NCI-H2081 (cell line): ENCODE measurements at regions not wholly inside any gene's neighbourhood (a gene's known extent, or its start where the extent isn't known, plus 50 kb on each side); places are given as distances from the start of the nearest gene placed in this dataset.

Experiments used
- DNase-seq, 2 experiments: peaks; one replicate each; lab custom pipeline; 2025; lab: John Stamatoyannopoulos, UW

GRCh38 chr11:15810082-15810481, 546.3 kb downstream of the SOX6 start:
- DNase-seq: no peak

GRCh38 chr11:15810525-15810924, 545.8 kb downstream of the SOX6 start:
- no peak for DNase-seq

DNA sequence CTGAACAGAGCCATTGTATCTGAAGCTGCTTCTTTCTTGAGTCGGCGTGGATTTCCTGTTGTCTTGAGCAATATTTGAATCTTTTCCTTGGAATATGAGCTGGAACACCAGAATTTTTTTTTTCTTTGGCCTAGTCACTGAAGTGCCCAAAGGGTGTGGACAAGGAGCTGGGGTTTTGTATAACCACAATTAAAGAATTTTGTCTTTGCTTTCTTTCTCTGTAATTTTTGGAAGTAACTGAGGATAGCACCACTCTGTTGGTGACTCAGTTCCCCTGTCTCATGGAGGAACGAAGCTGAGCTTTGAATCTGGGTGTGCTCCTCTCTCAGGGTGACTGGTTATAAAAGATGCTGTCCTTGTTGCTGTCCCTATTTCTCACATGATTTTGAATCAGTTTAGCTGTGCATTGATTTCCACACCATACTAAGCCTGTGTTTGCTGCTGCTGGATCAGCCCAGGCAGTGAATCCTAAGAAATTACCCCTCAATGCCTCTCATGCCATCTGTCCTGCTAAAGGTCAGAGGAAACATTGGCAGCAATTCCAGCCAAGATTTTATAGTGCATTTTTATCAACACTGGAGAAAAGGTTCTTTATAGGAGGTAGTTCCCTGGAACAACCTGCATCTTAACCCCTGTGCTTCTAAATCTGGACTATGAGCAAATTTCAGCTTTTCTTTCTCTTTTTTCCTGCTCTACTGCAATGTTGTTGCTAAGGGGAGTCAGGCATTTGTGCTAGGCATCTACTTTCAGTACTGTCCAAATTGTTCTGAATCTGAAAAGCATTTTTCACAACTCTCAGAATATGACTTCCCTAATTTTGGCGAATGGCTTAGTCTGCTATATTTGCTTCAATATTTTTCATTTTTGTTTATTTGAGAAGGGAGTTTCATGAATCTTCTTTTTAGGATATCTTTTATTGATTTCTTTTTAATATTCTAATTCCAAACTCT, 540.8 kb downstream of the SOX6 start:
- DNase-seq: no peak

- no peak for DNase-seq
These were observed 540.0 kb downstream of the SOX6 start for GRCh38 chr11:15816260-15816871.

DNA sequence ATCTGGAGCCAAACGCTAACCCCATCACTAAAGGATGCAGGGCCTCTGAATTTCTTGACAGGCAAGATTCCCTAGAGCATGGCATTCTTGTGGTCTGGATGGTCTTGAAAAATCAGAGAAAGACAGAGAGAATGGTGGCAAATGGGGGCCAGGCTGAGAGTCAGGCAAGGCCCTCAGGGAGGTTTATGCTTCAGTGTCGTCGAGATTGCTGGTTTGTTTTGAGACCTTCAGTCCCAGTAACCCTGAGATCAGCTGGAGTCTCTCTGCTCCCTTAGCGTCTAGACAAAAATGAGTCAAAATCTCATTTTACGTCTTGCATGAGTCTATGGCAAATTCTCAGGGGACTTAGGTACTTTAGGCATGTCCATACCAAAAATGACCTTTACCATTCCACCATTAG, 539.3 kb downstream of the SOX6 start:
- no peak for DNase-seq

- no peak for DNase-seq
These were observed 538.1 kb downstream of the SOX6 start for GRCh38 chr11:15818132-15818842.

- DNase-seq: peak; percentile 45 to 55
These were observed 536.6 kb downstream of the SOX6 start for GRCh38 chr11:15819679-15820286.

DNA sequence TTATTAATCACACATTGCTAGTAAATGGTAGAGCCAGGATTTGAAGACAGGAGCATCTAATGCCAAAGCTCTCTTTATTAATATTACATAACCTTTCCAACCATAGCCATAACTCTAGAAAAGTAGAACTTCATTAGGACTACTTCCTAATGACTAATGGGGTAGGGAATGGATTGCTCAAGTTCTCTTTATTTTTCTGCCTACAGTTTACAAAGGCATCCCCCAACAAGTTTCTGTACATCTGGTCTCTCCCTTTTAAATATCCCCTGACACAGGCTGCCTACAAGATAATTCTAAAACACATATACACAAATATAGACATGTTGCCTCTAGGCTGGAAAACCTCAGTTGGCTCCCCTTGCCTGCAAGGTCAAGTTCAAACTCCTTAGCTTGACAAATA, 534.9 kb downstream of the SOX6 start:
- DNase-seq: no peak

DNA sequence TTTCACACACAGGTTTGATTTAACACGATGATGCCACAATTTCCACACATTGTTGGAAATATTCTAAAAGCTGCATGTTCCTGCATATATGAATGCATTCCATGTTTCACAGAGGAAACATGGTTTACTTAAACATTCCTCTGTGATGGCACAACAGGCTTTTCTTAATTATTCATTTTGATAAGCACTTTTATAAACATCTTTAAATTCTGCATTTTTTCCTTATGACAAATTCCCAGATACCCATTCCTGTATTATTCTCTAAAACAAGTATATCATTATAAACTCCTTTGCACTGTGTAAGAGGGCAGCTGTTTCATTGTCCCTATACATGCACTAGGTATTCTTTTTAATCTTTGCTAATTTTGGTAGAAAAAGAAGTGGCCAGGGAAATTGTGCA, 532.3 kb downstream of the SOX6 start:
- DNase-seq: no peak

- DNase-seq: no peak
These were observed 530.2 kb downstream of the SOX6 start for GRCh38 chr11:15825976-15826650.

GRCh38 chr11:15826826-15827225, 529.5 kb downstream of the SOX6 start:
- DNase-seq: peak in 1 of 2 experiments; percentile 39

- no peak for DNase-seq
These were observed 528.0 kb downstream of the SOX6 start for GRCh38 chr11:15828215-15828853.

DNA sequence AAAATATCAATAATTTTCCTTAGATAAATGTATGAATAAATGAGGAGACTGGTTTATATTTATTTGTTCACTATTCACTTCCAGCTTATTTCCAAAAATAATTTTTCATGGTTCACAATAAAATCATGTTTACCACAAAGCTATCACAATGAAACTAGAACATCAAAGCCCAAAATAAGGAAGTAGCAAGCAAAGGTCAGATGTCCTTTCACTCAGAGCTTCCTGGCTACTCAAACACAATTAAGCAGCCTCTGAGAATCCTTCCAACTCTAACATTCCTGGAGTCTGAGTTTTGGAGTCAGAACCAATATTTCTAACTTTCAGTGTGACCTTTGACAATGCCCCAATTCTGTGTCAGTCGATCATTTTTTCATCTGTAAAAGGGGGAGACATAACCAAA, 527.0 kb downstream of the SOX6 start:
- no peak for DNase-seq

GRCh38 chr11:15830741-15831428, 525.5 kb downstream of the SOX6 start:
- no peak for DNase-seq

DNA sequence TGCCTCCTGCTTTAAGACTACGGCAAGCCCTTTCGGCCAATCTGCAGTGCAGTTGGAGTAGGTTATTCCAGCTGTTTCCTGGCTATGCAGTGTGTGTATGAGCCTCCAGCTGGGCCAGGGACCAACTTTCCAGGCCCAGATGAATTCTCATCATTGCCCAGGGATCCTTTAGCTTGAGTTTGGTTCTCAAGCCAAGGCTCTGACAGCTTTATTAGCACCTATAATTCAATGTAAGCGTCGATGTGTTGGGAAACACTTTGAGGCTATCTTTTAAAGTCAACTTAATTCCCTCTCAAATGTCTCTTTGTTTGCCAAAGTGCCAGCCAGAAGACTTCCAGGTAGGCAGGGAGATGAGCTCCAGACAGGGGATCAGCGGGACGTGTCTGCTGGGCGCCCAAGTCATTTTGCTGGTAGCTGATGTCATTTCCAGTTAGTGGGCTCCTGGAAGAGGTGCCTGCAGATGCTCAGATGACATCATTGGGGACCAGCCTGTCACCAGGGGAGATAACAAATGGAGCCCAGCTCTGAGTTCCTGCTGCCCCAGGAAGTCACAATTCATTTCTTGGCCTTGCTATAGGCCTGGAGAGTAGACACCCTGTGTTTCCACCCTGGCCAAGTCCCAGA, 520.4 kb downstream of the SOX6 start:
- no peak for DNase-seq

- DNase-seq: no peak
These were observed 519.6 kb downstream of the SOX6 start for GRCh38 chr11:15836795-15837194.

DNA sequence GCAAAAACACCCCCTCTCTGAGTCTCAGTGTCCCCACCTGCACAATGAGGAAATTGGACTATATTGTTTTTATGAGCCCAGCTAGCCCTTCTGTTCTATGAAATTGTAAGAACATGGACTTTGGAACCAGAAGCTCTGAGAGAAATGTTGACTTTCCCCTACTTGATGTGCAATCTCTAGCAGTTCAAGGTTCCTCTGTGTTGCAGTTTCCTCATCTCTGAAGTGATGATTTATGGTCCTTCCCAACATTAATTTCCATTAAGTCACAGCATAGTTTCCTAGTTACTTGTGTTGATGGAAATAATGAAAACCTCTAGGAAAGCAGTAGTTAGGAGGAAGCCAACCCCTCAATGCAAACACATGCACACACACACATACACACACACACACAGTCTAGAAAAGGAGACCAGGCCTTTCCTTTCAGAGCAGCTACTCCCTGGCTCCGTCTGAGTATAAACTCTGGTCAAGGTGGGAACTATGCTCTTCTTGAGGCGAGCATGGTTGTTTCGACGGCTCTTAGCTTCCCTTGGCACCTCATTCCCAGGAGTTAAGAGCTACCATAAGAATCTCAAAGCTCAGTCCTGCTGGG, 518.4 kb downstream of the SOX6 start:
- DNase-seq: no peak

DNA sequence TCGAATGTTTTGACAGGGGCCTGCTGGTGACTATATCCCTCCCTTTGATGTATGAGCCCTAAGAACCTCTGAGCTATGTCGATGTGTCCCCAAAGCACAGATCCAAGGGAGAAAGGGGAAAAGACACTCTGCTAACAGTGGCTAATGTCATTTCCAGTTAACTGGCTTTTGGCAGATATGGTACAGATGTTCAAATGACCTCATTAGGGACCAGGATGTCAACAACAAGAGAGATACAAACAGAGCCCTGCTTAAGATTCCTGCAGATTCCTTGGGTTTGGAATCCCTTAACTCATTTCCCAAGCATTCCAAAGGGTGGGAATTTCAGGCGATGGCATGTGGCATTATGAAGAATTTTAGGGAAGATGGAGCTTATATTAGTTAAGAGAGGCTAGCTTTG, 517.3 kb downstream of the SOX6 start:
- DNase-seq: no peak

DNA sequence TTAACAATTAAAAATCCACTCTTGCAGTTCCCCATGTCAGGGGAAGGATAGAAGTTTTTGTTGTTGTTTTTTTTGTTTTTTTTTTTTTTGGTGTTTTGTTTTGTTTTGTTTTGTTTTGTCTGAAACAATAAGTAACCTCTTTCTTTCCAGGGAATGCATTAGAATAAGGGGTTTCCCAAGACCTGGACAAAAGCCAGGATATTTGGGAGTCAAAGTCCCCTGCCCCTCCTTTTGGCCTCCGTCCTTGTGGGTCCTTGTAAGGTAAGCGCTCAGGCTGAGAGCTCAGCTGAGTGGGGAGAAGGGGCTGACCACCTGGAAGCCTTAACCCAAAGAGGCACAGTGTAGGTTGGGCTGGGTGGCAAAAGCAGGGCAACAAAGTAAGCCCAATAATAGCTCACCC, 515.4 kb downstream of the SOX6 start:
- DNase-seq: no peak
